NCI-H524 treated with DMSO at 0.1 percent for 48 hours (cell line): ENCODE measurements at regions not wholly inside any gene's neighbourhood (a gene's known extent, or its start where the extent isn't known, plus 50 kb on each side); places are given as distances from the start of the nearest gene placed in this dataset.

Experiments
- DNase-seq: peaks from one replicate; lab custom pipeline; 2025; lab: John Stamatoyannopoulos, UW

GRCh38 chr4:89599026-89599425, 237.9 kb downstream of the SNCA start:
- DNase-seq: no peak

DNA sequence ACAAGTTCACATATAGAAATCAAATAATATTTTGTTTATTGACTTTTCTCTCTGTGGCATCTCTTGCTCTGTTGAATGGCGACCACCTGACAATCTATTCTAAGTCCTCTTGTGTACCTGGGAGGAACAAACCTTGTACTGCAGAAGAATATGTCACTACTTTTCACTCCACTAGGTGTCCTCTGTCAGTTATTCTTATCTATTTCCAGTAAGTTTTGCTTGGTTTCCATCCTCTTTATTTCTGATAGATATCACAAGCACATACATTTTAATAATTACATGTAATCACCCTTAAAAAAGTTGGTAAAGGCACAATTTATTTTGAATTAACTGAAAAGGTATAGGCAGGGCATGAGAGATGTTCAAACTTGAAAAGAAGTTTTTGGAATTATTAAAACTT, 238.4 kb downstream of the SNCA start:
- no peak for DNase-seq

- no peak for DNase-seq
Measured at GRCh38 chr4:89595125-89595789, 241.7 kb downstream of the SNCA start.

DNA sequence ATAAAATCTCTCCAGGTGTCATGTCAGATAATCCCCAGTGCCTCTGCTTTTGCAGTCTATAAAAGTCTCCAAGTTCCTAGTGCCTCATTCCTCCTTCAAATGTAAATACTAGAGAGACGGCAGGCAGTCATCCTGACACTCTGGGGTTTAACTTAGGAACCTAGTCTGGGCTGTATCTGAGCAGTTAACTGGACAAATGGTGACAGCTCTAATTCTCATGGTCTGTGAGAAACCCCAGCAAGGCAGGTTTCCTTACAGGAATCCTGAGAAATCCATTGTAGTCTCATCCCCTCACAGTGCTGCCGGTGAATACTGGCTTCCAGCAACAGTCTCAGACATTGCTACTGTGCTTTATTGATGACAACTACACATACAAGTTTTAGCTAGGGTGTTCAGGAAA, 246.8 kb downstream of the SNCA start:
- DNase-seq: no peak

DNA sequence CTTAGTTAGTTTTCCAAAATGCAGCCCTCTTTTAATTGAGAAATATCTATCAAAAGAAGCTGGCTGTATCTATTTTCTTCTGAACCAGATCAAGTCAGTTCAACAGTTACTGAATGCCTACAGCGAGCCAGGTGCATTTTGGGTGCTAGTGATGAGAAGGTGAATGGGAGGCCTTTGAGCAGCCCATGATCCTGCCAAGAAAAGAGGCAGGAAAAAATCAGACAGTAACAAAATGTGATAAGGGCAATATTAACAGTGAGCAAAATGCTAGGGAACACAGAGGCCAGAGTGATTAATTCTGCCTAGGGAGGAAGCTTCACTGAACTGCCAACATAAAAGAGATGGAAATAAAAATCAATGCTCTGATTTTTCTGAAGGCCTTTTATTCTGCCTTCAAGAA, 248.5 kb downstream of the SNCA start:
- no peak for DNase-seq

GRCh38 chr4:89587364-89587763, 249.6 kb downstream of the SNCA start:
- DNase-seq: no peak

DNA sequence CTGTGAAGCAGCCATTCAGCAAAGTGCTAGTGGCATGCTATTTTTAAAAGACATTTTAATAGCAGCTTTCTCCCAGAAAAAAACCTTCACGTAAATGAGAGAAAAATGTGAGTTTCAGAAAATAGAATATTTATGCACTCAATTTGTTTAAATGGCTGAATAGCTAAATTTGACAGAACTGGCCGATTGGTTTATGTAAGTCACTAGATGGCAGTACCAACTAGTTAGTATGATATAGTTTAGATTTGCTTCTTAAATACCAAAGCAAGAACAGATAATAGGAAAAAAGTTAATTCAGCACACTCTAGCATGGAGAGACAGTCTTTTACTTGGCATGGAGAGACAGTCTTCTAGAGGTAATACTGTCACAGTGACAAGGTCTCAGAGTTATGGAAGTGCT, 250.1 kb downstream of the SNCA start:
- DNase-seq: no peak

DNA sequence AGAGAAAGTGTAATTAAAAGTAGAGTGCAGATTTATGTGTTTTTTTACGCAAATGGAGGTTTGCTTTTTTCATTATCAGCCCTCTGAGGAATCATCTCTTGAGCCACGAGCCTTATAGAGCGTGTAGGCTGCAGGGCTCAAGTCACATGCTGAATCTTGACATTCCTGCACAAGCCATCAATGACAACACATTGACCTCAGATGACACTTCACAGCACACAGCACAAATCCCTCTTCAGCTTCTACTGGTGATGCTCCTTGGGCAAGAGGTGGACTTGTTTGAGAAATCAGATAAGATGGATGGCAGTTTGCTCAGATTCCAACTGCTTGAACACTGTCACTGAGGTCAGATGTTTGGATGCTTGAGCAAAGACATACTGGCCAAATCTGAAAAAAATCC, 250.6 kb downstream of the SNCA start:
- no peak for DNase-seq

DNA sequence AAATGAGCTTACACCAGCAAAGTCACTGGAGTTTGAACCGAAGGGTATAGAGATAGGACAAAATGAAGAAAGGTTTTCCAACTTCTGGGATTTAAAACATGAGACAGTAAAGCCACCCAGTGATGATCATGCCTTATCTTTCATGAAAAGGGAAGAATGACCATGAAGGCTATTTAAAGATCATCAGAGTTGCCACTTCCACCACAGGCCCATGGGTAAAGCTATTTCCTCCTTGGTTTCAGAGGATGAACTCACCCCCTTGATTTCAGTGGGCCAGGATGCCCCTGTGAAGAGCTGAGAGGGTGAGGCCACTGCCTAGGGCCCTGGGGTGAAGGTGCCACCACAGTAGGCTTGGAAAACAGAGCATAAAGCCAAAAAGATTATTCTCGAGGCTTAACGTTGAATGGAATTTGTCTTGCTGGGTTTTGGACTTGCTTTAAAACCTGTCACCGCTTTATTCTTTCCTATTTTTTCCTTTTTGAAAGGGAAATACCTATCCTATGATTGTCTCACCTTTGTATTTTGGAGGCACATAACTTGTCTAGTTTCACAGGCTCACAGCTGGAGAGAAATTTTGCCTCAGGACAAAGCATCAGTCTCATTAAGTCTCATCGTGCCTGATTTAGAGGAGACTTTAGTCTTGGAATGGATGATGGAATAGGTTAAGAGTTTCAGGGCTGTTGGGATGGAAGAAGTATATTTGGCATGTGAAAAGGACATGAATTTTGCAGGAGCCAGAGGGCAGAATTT, 254.0 kb downstream of the SNCA start:
- DNase-seq: no peak

DNA sequence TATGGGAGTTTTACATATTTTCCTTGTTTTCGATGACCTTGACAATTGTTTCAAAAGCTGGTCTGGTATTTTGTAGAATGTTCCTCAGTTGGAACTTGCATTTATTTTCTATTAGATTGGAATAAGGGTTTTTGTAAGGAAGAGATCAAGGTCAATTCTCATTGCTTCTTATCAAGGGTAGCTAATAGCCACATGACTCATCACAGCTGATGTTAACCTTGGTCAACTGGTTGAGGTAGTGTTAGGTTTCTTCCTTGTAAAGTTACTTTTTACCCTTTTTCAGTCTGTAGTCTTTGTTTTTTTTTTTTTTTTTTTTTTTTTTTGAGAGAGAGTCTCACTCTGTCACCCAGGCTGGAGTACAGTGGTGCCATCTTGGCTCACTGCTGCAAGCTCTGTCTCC, 257.2 kb downstream of the SNCA start:
- no peak for DNase-seq

DNA sequence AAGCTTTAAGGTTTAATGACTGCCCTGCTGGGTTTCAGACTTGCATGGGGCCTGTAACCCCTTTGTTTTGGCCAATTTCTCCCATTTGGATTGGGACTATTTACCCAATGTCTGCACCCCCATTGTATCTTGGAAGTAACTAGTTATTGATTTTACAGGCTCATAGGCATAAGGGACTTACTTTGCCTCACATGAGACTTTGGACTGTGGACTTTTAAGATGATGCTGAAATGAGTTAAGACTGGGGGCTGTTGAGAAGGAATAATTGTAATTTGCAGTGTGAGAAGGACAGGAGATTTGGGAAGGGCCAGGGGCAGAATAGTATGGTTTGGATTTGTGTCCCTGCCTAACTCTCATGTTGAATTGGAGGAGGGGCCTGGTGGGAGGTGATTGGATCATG, 260.7 kb downstream of the SNCA start:
- no peak for DNase-seq

DNA sequence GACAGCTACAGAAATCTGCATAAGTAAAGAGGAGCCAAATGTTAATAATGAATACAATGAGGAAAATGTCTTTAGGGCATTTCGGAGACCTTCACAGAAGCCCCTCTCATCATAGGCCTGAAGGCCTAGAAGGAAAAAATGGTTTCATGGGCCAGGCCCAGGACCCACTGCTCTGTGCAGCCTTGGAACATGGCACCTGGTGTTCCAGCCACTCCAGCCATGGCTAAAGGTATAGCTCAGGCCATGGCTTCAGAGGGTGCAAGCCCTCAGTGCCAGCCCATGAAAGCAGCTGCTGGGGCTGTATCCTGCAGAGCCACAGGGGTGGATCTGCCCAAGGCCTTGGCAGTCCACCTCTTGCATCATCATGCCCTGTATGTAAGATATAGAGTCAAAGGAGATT, 261.1 kb downstream of the SNCA start:
- DNase-seq: no peak

DNA sequence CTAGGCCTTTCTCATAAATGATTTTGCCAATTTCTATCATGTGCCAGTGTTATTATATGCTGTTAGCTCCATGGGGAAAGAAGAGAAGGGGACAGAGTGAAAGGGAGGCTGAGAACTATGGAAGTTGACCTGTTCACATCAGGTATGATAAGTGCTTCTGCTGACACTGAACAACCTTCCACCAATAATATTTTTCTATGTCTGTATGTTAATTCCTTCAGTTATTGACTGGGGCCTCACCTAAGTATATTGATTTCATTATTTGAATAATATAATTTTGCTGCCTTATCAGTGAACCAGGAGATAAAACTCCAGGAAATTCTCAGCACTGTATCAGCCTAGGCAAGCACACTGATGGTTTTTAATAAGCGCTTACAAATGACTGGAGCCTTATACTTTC, 262.8 kb downstream of the SNCA start:
- DNase-seq: no peak

- no peak for DNase-seq
Measured at GRCh38 chr4:89573656-89574055, 263.3 kb downstream of the SNCA start.

- DNase-seq: peak; percentile 80
Measured at GRCh38 chr4:89572224-89572858, 264.6 kb downstream of the SNCA start.

GRCh38 chr4:89570931-89571330, 263.3 kb upstream of the GPRIN3 start:
- no peak for DNase-seq

DNA sequence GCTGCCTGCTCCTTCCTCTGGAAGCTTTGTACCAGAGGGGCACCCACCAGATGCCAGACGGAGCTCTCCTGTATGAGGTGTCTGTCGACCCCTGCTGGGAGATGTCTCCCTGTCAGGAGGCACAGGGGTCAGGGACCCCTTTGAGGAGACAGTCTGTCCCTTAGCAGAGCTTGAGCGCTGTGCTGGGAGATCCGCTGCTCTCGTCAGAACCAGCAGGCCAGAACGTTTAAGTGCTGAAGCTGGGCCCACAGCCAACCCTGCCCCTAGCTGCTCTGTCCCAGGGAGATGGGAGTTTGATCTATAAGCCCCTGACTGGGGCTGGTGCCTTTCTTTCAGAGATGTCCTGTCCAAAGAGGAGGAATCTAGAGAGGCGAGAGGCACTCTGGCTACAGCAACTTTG, 260.3 kb upstream of the GPRIN3 start:
- DNase-seq: no peak

DNA sequence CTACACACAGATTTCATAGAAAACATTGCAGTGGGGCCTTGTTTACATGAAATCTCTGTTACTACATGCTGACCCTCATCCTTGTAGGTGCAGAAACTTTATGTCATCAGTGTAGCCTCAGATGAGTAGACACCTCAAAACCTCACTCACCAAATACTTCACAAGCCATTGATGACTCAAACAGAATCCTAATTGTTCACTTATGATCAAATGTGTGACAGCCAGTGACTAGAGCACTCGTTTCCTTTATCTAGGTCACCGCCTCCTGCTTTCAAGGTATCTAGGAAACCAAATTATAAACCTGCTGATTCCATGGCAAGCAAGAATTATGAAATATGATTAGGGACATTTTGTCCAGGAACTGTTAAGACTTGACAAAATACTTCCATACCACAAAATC, 255.8 kb upstream of the GPRIN3 start:
- DNase-seq: no peak

DNA sequence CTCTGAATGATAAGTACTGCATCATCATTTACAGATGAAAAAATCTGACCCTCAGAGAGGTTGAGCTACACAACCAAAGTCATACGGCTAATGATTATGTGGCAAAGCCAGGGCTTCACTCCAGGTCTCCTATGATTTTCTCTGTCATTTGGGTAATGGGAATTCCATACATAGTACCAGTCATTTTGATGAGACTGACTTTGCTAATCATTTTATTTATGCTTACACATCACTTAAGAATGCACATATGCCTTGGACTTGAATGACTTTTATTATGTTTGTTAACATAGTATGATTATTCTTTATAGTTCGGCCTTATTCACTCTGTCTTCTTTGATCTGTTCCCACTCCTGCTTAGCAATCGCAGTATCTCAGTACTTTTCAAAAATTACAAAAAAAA, 255.1 kb upstream of the GPRIN3 start:
- no peak for DNase-seq

DNA sequence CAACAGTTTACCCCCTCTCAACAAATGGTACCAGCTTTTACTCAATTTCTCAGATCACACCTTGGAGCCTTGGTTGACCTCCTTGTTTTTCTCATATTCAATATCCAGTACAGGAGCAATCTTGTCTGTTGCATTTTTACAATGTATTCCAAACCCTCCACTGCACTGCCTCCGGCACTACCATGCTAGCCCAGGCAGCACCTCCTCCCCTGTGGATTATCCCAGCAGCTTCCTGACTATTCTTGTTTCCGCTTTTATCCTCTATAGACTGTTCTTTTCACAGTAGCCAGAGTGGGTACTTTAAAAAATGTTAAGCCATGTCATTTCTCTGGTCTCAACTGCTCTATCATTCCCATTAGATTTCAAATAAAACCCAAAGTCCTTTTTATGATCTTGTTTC, 253.4 kb upstream of the GPRIN3 start:
- no peak for DNase-seq

- no peak for DNase-seq
Measured at GRCh38 chr4:89558147-89558546, 250.5 kb upstream of the GPRIN3 start.

- no peak for DNase-seq
Measured at GRCh38 chr4:89556601-89557305, 249.2 kb upstream of the GPRIN3 start.

DNA sequence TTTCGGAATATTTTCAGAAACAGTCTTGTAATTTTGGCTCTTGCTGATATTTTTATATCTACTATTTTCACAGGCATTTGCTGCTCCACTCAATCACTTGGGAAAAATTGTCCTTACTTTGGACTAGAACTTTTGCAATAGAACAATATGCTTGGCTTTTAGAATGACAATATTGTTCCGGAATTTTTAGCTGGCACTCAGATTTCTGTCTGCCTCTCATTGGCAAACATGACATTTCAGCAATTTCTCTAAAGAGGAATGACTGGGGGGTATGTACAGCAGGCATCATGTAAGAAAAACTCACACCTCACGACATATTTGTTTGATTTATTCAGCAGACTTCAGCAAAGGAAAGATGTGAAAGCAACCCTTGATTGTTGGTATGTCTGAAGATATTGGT, 243.6 kb upstream of the GPRIN3 start:
- no peak for DNase-seq
